22Rv1 (cell line): ENCODE measurements at regions not wholly inside any gene's neighbourhood (a gene's known extent, or its start where the extent isn't known, plus 50 kb on each side); places are given as distances from the start of the nearest gene placed in this dataset.
"Not testable (repeated sequence)": the region's sequence is repeated elsewhere in the genome, so short reads cannot be mapped to it uniquely, and the experiment has no call there.

Source experiments
- H3K27ac ChIP-seq: fragments of 450-650 bp; 2 replicates; pipeline ENCODE4 v1.5.1; 2017
- CTCF ChIP-seq: fragments of 450-650 bp; IDR thresholded peaks from 2 replicates; pipeline ENCODE4 v1.5.1; 2017; ENCODE audit warnings: mild to moderate bottlenecking
- ZFX ChIP-seq: fragments of 450-650 bp; IDR thresholded peaks from 2 replicates; pipeline ENCODE4 v1.6.1; 2017; ENCODE audit warnings: antibody characterized with exemption, borderline replicate concordance

GRCh38 chr15:38996111-38996631, 431.6 kb upstream of the RASGRP1 start:
- TF ChIP-seq ZFX = no peak
- TF ChIP-seq CTCF = no peak
- H3K27ac ChIP-seq = no peak overlapping the region

GRCh38 chr15:38997841-38998240, 433.2 kb upstream of the RASGRP1 start:
- H3K27ac ChIP-seq = no peak overlapping the region
- no peak for TF ChIP-seq CTCF
- no peak for TF ChIP-seq ZFX

GRCh38 chr15:39000008-39000734, 435.6 kb upstream of the RASGRP1 start:
- H3K27ac ChIP-seq = no peak overlapping the region
- TF ChIP-seq CTCF (no peak), ZFX (no peak)

GRCh38 chr15:39009740-39010139, 445.1 kb upstream of the RASGRP1 start:
- H3K27ac ChIP-seq = no peak overlapping the region
- TF ChIP-seq CTCF = no peak
- no peak for TF ChIP-seq ZFX

GRCh38 chr15:39011066-39011465, 446.5 kb upstream of the RASGRP1 start:
- not testable (repeated sequence) for H3K27ac ChIP-seq

- H3K27ac ChIP-seq = no peak overlapping the region
- no peak for TF ChIP-seq ZFX
Measured at GRCh38 chr15:39013262-39013661, 448.6 kb upstream of the RASGRP1 start.

DNA sequence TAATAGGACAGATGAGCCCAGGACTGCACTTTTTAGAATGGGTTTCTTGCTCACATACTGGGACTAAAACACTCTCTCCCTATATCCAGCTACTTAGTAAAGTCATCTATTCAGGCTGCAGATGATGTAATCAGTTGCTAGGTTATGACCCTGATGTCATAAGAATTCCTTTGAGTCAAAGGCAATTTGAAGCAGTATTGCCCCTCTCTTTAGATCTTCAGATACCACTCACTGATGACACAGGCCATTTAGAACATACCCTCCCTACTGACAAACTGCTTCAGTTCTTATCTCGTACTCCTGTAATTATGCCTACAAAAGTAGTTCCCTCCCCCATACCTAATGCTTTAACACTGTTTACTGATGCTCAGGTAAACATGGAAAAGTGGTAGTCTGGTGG, 450.1 kb upstream of the RASGRP1 start:
- TF ChIP-seq CTCF = no peak
- TF ChIP-seq ZFX = no peak
- H3K27ac ChIP-seq = no peak overlapping the region

GRCh38 chr15:39016706-39017105, 452.1 kb upstream of the RASGRP1 start:
- TF ChIP-seq ZFX (no peak), CTCF (no peak)
- no peak overlapping the region for H3K27ac ChIP-seq
